ENCODE measurements at regions not wholly inside any gene's neighbourhood (a gene's known extent, or its start where the extent isn't known, plus 50 kb on each side); places are given as distances from the start of the nearest gene placed in this dataset.

DNA sequence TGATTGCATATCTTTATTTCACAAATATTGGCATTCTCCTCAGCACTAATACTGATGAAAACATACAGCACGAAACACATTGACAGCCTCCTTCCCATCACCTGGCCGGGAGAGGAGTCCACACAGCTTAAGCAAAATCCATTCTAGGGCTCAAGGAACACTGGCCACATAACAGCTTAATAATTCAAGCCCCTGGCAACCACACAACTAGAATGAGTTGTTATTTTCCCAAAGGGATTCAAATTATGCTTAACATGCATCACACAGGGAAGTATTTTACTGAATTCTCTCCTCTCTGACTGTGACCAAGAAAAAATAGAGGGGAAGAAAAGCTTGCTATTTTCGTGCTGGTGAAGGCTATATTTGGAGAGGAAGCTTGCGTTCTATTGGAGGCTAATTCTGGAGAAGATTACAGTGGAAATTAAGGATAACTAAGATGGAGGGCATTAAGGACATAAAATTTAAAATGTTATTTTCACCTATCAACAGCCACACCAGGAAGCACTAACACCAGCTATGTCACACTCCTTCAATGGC is 198.5 kb downstream of the ADGRG6 start:
- DNase-seq = no peak

DNA sequence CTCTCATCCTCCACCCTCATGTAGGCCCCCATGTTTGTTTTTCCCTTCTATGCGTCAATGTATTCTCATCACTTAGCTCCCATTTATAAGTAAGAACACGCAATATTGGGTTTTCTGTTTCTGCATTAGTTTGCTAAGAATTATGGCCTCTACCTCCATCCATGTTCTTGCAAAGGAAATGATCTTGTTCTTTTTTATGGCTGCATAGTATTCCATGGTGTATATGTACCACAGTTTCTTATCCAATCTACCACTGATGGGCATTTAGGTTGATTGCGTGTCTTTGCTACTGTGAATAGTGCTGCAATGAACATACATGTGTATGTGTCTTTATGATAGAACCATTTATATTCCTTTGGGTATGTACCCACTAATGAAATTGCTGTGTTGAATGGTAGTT is 200.0 kb downstream of the ADGRG6 start:
- no peak for DNase-seq

GRCh38 chr6:142507065-142507464 is 205.3 kb downstream of the ADGRG6 start:
- no peak for DNase-seq

GRCh38 chr6:142510211-142510610 is 208.4 kb downstream of the ADGRG6 start:
- DNase-seq = no peak

- DNase-seq = no peak
Measured at GRCh38 chr6:142518126-142518525, 216.3 kb downstream of the ADGRG6 start.

GRCh38 chr6:142518761-142519160 is 217.0 kb downstream of the ADGRG6 start:
- DNase-seq = no peak

GRCh38 chr6:142521791-142522190 is 220.0 kb downstream of the ADGRG6 start:
- no peak for DNase-seq

- no peak for DNase-seq
Measured at GRCh38 chr6:142523515-142524375, 221.9 kb downstream of the ADGRG6 start.

DNA sequence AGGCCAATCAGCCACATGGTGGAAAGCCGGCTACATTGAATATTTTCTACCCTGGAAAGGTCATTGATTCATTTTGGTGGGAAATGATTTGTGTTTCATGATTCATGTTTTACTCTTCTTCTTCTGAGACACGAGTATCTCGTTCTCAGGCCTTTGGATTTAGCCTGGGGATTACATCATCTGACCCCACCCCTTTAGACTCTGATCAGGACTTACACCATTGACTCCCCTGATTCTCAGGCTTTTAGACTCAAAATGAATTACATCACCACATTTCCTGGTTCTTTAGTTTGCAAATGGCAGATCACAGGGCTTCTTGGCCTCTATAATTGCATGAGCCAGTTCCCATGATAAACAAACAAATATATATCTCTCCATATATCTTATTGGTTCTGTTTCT is 228.8 kb downstream of the ADGRG6 start:
- DNase-seq = no peak

DNA sequence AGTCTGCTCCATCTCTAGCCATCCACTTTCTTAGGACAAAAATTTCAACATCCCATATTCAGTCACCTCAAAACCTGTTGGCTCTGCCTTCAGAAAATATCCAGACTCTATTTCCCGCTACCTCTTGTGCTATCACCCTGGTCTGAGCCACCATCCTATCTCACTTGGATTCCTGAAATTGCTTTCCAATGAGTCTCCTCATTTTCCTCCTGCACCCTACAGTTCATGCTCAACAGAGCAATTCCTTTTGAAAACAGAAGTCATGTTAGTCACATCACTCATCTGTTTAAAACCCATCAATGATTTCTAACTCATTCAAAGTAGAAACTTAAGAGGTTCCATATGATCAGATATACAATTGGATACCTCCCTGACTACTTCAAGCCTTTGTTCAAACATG is 229.9 kb downstream of the ADGRG6 start:
- no peak for DNase-seq

GRCh38 chr6:142534076-142534475 is 232.3 kb downstream of the ADGRG6 start:
- DNase-seq = no peak

DNA sequence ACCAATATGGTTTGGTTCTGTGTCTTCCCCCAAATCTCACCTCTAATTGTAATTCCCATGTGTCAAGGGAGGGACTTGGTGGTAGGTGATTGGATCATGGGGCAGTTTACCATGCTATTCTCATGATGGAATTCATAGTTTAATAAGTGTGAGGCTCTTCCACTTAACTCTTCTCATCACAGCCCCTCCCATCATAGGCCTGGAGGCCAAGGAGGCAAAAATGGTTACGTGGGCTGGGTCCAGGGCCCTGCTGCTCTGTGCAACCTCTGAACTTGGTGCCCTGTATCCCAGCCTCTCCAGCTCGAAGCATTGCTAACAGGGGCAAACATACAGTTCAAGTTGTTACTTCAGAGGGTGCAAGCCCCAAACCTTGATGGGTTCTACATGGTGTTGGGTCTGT is 232.7 kb downstream of the ADGRG6 start:
- no peak for DNase-seq

- DNase-seq = no peak
Measured at GRCh38 chr6:142537612-142538478, 236.0 kb downstream of the ADGRG6 start.

DNA sequence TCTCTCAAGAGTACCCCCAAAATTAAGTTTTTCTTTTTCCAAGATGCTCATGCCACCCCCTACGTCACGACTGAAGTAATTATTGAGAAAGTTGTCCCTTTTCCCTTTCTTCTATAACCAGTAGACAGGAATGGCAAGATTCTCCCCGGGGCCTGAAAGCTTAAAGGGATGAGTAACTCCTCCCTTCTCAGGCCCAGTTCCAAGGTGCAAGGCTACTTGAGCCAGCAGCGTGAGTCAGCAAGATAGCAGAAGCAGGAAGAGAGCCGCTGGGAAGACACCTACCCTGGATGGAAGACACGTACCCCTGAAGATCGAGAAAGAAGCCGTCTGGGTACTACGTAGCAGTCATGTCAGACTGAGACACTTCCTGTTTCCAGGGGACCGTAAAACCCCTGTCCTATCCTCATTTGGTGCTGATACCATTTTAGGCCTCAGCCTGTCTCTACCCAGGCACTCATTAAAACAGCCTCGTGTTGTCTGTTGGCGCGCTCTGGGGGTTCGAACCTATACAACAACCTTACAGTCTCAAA is 241.0 kb downstream of the ADGRG6 start:
- no peak for DNase-seq

- DNase-seq = no peak
Measured at GRCh38 chr6:142543606-142544005, 241.8 kb downstream of the ADGRG6 start.

DNA sequence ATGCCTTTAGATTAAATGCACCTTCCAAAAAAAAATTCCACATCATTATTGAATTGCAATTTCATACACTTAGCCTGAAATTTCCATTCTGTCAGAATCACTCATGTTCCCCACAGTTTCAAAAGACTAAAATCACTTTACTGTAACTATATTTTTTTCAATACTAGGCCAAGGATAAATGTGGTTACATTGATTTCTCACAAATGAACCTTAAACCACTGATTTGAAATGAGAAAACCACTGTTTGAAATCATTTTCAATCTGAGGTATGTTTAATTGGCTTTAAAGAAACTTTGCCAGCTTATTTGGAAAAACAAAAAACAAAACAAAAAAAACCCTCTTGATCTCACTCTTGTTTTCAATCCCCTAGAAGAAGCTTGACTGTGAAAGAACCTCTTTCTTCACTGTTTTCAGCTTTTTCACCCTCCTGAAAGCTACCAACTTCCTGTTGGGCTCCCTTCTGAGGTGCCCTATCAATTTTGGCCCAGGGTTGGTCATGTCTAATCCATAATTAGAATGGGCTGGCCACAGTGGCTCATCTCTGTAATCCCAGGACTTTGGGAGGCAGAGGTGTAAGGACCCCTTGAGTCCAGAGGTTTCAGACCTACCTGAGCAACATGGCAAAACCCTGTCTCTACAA is 242.5 kb downstream of the ADGRG6 start:
- no peak for DNase-seq

- DNase-seq = no peak
Measured at GRCh38 chr6:142545147-142545546, 243.3 kb downstream of the ADGRG6 start.

DNA sequence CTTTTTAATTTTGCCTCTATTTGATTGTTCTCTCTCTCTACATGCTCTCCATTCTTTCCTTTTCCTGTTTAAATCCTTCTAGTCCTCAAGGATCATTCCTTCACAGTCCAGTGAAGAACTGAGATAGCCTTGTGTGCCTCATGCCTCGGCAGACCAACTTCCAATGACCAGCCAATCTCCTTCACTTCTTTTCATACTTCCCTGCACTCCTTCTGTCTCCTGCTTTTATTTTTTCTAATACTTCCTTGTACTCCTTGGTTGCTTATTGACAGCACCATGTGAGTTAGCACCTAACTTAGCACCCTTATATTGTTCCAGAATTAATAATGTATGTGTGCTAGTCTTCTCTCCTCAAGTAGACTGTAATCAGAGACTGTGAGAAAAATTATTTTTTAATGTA is 246.8 kb downstream of the ADGRG6 start:
- no peak for DNase-seq

DNA sequence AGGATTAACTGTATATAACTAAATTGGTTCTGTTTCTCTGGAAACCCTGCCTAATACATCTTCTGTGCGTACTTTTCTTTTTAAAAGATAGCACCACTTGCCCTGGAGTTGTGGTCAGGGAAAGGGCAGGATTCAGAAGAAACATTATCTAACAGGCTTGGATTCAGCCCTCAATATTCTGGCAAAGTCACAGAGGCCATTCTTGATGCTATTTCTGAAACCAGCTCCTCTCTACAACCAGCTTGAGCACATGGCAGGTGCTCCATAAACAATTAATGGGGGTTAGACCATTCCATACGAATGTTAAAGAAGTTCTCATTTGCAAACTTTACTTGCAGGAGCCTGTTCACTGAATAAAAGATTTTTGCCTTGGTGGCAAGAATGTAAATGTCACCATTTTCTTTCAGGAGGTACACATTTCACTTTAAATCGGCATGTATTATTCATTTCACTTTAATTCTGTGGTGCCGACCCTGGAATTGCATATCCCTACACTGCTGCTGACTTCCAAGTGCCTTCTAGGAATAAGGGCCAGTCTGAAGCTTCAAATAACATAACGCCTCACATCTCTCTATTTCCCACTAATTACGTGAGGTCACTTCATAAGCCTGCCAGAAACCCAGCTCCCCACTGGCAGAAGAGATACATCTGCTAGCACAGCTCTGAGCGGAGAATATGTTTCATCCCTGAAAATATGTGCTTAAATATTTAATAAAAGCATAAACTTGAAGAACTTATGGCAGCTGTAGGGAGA is 248.7 kb downstream of the ADGRG6 start:
- no peak for DNase-seq

DNA sequence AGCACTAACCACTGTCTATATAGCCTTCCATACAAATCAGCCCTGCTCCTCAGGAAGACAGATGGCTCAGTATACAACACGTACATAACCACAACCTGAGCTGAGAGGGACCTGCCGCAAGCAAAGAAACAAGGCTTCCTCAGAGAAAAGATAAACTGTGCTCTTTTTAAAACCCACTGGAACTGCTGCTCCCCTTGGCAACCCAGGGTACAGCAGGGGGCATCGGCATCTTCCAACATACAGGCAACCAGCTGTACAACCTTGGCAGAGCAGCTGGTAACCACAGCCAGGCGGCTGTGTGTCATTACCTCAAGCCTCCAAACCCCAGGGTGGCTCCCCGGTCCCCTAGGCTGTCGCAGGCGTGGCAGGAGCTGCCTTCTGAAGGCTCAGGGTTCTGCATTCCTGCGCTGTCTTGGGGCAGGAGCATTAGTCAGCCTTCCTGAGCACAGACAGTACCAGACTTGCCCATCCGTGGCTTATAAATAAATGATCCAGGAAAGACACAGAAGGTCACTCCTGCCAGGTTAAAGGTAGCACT is 249.5 kb downstream of the ADGRG6 start:
- DNase-seq = no peak

- DNase-seq = no peak
Measured at GRCh38 chr6:142558786-142559185, 257.0 kb downstream of the ADGRG6 start.

Data from MV-4-11 (cell line).